ENCODE measurements at regions not wholly inside any gene's neighbourhood (a gene's known extent, or its start where the extent isn't known, plus 50 kb on each side); places are given as distances from the start of the nearest gene placed in this dataset.

DNA sequence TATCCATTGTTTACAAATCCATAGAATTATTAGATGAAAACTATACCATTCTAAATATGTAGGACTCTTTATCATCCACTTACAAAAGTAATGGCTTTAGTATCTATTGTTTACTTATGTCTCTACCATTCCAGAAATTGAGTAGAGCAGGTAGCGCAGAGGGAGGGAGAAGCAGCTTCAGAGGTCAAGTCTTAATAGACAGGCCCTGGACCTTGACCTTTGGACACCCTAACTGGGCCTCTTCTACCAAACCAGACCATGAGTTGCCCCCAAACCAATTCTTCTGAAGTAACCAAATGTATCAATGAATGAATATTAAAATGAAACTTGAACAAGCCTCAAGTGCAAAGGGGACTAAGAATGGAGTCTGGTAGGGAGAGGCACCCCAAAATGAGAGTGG, 124.9 kb upstream of the ANKRD55 start (continued):
- TF ChIP-seq ZNF260 (CRISPR knock-in tag; IDR thresholded peaks at IDR 0.05; ENCODE audit: borderline replicate concordance, low read depth), result no peak
- no peak for TF ChIP-seq CCAR2 (optimal IDR thresholded peaks at IDR 0.05; ENCODE audit: low read depth, low read length)
- 0 out of 2 replicates have a peak, but pooled peaks have one; percentile 54 for TF ChIP-seq NCOR1 (IDR thresholded peaks at IDR 0.05; ENCODE audit: borderline replicate concordance, low read length)
- no peak for TF ChIP-seq KLF11 (CRISPR knock-in tag; IDR thresholded peaks at IDR 0.05)
- TF ChIP-seq ZNF644 (CRISPR knock-in tag; IDR thresholded peaks at IDR 0.05; ENCODE audit: low read depth), result 0 out of 2 replicates have a peak, but pooled peaks have one; percentile 13
- no peak for TF ChIP-seq NFYC (CRISPR knock-in tag; IDR thresholded peaks at IDR 0.05)
- TF ChIP-seq CBX1 (IDR thresholded peaks at IDR 0.05; ENCODE audit: low read depth), result no peak
- no peak for TF ChIP-seq STAT5B (CRISPR knock-in tag; IDR thresholded peaks at IDR 0.05)
- TF ChIP-seq PHF5A (CRISPR knock-in tag; IDR thresholded peaks at IDR 0.05; ENCODE audit: low read depth, unreplicated experiment), result no peak
- TF ChIP-seq CREBL2 (CRISPR knock-in tag; IDR thresholded peaks at IDR 0.05; ENCODE audit: borderline replicate concordance), result no peak
- TF ChIP-seq ZBTB7B (CRISPR knock-in tag; IDR thresholded peaks at IDR 0.05), result no peak
- TF ChIP-seq TOPORS (CRISPR knock-in tag; IDR thresholded peaks at IDR 0.05), result no peak
- TF ChIP-seq SOX13 (IDR thresholded peaks at IDR 0.05), result no peak
- 0 out of 4 replicates have a peak, but pooled peaks of 1 of the 2 experiments have one; percentile 5 for TF ChIP-seq SOX13 (CRISPR knock-in tag; conservative IDR thresholded peaks at IDR 0.05 in 1 of 2, IDR thresholded peaks at IDR 0.05 in 1 of 2)
- no peak for TF ChIP-seq MTA1 (CRISPR knock-in tag; IDR thresholded peaks at IDR 0.05; ENCODE audit: borderline replicate concordance)
- TF ChIP-seq HNF1A (IDR thresholded peaks at IDR 0.05; ENCODE audit: low read depth), result 0 out of 2 replicates have a peak, but pooled peaks have one; percentile 14
- no peak for TF ChIP-seq HNF1A (CRISPR knock-in tag; IDR thresholded peaks at IDR 0.05; ENCODE audit: borderline replicate concordance)
- peak; percentile 16; the same call in 1 of the 2 replicates for TF ChIP-seq GATAD2A (CRISPR knock-in tag; IDR thresholded peaks at IDR 0.05)
- no peak for TF ChIP-seq ZNF225 (CRISPR knock-in tag; IDR thresholded peaks at IDR 0.05)
- no peak for TF ChIP-seq SETDB1 (CRISPR knock-in tag; IDR thresholded peaks at IDR 0.05; ENCODE audit: borderline replicate concordance)
- peak; percentile 58 for TF ChIP-seq NCOA2 (CRISPR knock-in tag; IDR thresholded peaks at IDR 0.05)
- no peak for TF ChIP-seq MAFF (IDR thresholded peaks at IDR 0.05; ENCODE audit: low read depth, low read length)
- TF ChIP-seq POLR2AphosphoS2 (IDR thresholded peaks at IDR 0.05; ENCODE audit: low read depth, low read length), result no peak
- no peak for TF ChIP-seq REPIN1 (CRISPR knock-in tag; IDR thresholded peaks at IDR 0.05; ENCODE audit: borderline replicate concordance, low read depth)
- no peak for TF ChIP-seq ZFAT (CRISPR knock-in tag; conservative IDR thresholded peaks at IDR 0.05)
- TF ChIP-seq HNF4G (IDR thresholded peaks at IDR 0.05; ENCODE audit: borderline replicate concordance, low read depth, low read length), result peak; percentile 84
- no peak for TF ChIP-seq HNF4G (CRISPR knock-in tag; IDR thresholded peaks at IDR 0.05; ENCODE audit: borderline replicate concordance, low read depth)
- TF ChIP-seq SPEN (CRISPR knock-in tag; IDR thresholded peaks at IDR 0.05; ENCODE audit: low read depth), result no peak
- TF ChIP-seq ZBTB43 (CRISPR knock-in tag; conservative IDR thresholded peaks at IDR 0.05), result no peak

All from HepG2 (cell line).